EL (cell line): ENCODE measurements at regions not wholly inside any gene's neighbourhood (a gene's known extent, or its start where the extent isn't known, plus 50 kb on each side); places are given as distances from the start of the nearest gene placed in this dataset.

ENCODE experiments used
- DNase-seq: peaks from one replicate; pipeline ENCODE4 v3.0.0-alpha.2; 2016

DNA sequence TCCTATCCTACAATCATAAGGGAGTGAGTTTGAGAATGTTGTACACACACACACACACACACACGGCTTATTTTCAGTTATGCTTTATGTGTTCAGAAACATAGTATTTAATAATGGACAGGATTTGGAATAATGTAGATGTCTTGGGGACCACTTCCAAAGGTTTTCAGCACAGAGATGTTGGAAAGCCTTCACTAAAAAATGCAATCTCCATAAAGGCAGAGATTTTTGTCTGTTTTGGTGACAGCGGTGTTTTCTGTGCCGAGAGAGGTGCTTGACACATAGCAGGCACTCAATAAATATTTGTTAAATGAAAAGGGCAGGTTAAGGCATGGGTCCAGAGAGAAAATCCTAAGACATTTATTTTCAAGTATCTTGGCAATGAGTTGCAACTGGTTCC, 428.2 kb upstream of the RGMA start:
- no peak for DNase-seq

GRCh38 chr15:93515256-93516051, 426.4 kb upstream of the RGMA start:
- no peak for DNase-seq

DNA sequence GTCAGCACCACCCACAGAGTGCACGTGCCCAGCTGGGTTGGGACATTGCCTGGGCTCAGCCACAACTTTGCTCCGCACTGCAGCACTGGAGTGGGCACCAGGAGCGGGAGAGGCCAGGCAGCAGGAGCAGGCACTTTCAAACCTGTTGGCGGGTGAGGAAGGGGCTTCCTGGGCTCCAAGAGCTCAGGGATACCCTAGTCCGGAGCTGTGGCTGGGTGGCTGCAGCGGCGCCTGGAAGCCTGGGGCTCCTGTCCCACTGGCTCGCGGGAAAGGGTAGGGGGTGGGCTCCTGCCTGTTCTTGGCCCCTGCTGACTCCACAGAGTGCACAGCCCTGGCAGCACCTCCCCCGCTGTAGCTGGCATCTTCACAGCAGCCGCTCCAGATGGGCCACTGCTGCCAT, 417.6 kb upstream of the RGMA start:
- DNase-seq = no peak

- DNase-seq = no peak
Measured at GRCh38 chr15:93505506-93505905, 416.5 kb upstream of the RGMA start.

DNA sequence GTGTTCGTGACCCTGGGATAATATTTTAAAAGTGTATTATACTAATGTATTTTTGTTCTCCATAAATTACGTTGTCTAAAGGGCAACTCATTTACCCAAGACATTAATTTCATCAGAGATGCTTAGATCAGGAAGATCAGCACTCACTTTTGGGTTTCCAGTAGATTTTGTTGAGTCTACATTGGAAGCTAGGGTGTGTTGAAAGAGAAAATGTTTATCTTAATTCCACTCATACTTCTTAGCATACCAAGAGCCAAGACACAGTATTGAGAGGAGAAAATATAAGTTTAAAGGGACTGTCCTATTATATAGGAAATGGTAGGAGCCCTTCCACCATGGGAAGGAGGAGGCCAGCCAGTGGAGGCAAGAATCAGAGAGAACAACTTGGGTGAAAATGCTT, 412.9 kb upstream of the RGMA start:
- no peak for DNase-seq

GRCh38 chr15:93500155-93500554, 411.1 kb upstream of the RGMA start:
- no peak for DNase-seq

- DNase-seq = no peak
Measured at GRCh38 chr15:93497291-93497690, 408.3 kb upstream of the RGMA start.

- no peak for DNase-seq
Measured at GRCh38 chr15:93496888-93497287, 407.9 kb upstream of the RGMA start.

GRCh38 chr15:93495799-93496637, 407.0 kb upstream of the RGMA start:
- no peak for DNase-seq

DNA sequence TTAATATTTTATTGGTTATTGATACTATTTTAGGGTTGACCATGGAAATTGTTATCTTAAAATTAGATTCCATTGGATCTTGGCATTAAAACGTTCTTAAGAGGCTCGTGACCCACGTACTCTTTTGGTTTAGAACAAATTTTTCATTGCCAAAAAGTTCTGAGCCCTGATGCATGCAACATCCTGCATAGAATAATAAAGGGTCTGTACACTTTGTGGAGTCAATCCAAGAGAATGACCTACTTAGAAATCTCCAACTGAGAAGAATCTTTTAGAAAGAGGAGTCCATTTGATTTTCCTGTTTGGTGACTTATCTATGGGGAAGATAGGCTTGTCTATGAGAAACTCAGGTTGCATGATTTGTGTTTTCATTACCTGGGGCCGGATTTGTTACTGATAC, 404.2 kb upstream of the RGMA start:
- DNase-seq = no peak

DNA sequence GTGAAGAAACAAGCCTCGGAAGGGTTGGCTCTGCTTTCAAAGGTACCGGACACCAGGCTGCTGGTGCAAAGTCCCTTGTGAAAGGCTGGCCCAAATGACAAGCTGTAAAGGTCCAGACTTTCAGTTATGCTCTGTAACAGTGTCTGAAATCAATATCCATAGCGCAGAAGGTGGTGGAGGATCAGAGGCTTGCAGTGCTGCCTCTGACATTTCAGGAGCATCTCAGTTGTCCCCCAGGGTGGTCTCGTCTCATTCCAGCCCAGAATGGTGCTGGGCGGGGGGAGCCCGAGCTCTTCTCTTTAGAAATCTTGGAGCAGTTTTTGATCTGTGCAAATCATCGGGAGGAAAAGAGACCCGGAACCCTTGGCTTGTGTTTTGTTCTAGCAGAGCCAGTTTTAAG, 402.3 kb upstream of the RGMA start:
- no peak for DNase-seq

GRCh38 chr15:93488296-93488713, 399.3 kb upstream of the RGMA start:
- DNase-seq = no peak

DNA sequence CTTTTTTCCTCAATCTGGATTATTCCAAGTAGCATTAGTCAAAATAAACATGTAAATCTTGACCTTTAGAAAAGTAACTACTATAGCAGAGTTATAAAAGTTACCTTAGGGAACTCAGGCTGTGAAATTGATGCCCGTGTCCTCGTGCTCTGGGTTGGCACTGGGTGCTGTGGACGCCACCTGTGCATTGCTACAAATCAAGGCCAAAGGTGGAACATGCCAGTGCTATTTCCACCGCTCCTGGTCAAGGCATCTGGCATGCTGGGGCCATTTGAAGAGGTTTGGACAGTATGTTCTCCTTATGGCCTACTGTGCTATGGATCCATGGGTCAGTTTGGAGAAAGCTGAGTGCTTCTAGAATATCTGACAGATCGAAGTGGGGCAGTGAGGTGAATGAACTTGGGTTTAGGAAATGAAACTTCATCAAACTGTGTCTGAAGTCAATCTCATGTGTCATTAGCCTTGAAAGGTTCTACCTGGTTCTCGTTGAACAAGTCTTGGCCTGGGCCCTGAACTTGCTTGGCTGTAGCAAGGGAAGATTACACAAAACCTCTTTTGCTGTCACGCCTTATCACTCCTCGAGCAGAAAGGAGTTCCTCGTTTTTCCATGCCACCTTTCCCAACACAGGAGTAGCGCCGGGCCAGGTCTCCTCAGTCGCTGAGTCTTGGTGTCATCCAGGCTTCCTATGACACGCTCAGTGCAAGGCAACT, 397.6 kb upstream of the RGMA start:
- no peak for DNase-seq

DNA sequence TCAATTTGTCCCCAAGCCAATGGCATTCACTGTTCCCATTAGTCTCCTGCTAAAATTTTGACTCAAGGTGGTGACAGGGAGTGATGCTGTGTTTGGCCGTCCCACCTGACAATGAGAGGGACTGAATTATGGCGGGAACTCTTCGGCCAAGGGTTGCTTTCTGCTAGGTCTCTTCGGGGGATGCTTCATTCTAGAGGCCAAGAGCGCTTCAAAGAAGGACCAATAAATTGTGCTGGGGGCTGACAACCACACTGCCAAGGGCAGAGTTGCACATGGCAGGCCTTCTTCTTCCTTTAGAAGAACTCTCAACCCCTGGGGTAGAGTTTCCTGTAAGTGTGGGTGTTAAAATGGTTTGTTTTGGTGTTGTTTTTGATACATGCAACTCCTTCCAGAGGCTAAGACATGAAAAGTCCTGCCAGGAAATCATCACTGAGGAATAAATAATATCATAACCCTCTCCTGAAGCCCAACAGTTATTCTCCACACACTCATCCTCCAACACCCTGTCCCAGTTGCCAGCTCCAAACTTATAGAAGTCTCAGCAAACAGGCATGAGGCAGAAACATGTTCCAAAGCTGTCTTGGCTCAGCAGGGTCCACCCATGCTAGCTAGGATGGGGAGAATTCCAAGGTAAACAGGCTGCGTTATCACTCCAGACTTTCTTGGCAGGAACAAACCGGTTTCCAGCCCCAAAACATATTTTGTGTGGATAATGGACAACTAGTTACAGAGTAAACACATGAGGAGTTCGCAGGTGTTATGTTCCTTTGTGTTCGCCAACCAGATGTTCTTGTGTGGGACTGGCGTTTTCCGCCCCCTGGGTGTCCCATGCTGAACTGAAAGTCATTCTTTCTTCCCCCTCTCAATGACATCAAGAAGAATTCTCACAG, 396.7 kb upstream of the RGMA start:
- no peak for DNase-seq

DNA sequence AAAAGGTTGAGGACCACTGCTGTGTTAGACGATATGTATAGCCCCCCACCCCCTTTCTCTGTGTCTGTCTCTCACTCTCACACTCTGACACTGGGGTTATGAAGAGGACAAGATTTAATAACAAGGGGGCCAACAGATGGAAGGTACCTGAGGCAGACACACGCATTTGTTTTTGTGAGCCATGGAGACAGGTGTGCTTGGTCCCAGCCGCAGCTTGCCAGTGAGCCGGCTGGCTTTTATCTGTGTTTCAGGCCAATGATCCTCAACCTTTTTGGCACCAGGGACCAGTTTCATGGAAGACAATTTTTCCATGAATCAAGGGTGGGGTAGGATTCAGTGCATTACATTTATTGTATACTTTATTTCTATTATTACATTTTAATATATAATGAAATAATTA, 394.9 kb upstream of the RGMA start:
- DNase-seq = no peak

DNA sequence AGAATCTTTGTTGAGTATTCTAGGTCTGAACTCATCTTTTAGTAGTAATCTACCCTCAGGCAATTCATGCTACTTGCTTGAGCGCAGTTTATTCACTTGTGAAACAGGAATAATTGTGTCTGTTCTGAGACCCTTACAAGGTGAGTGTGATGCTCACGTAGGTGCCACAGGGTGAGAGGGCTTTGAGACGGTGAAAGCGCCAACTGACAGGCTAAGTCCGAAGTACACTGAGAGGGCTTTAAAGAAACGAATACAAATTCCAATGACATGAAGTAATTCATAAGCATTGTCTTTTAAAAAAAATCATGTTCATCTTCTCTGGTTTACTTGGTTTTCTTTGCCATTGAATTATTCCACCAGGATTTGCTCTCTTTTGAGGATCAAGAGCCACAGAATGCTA, 393.7 kb upstream of the RGMA start:
- DNase-seq = no peak

DNA sequence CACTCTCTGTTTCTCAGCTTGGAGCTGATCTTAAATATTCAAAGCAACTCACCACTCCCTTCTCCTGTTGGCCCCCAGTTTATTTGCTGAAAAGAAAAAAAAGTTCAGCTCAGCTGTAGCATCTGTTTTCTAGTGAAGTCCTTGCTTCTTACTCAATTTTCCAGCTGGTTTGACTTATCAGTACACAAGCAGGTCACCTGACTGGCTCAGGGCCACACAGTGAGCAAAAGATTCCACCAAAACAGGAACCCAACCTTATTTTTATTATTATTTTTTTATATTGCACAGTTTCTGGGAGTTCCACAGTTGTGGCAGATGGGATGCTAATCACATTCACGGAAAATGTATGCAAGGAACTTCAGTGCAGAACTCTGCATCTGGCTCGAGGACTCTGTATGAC, 390.7 kb upstream of the RGMA start:
- no peak for DNase-seq

GRCh38 chr15:93478947-93479346, 389.9 kb upstream of the RGMA start:
- no peak for DNase-seq

- no peak for DNase-seq
Measured at GRCh38 chr15:93477721-93478120, 388.7 kb upstream of the RGMA start.

- no peak for DNase-seq
Measured at GRCh38 chr15:93477188-93477587, 388.2 kb upstream of the RGMA start.

DNA sequence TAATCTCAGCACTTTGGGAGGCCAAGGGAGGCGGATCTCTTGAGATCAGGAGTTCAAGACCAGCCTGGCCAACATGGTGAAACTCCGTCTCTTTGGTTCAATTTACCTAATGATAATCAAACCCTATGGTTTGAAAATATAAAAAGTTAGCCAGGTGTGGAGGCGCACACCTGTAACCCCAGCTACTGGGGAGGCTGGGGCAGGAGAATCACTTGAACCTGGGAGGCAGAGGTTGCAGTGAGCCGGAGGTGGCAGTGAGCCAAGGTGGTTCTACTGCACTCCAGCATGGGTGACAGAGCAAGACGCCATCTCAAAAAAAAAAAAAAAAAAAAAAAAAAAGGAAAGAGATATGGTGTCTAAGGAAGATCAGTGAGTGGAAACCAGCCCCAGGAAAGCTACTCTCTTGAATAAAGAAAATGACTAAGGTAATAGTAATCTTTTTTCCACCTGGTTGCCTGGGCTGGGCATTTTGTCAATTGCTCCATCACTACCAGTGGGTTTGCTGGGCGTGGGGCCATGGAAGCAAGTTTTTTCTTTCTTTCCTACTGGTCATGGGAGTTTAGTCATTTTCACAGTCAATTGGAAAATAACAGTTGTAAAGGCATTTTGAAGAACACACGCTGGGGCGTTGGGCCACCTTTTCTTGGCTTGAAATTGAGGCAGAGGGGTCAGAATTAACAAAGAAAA, 387.6 kb upstream of the RGMA start:
- no peak for DNase-seq

GRCh38 chr15:93474728-93475127, 385.7 kb upstream of the RGMA start:
- no peak for DNase-seq
